ENCODE measurements at regions not wholly inside any gene's neighbourhood (a gene's known extent, or its start where the extent isn't known, plus 50 kb on each side); places are given as distances from the start of the nearest gene placed in this dataset.

DNA sequence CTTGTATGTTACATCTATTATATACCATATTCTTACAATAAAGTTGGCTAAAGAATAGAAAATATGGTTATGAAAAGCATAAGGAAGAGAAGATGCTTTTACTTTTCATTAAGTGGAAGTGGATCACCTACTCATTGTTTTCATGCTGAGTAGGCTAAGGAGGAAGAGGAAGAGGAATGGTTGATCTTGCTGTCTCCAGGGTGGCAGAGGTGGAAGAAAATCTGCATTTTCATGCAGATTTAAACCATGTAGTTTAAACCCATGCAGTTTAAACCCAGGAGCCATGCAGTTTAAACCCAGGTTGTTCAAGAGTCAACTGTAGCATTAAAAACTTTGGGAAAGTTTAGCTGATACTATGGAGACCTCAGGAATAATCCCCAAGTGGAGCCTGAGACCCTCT, 214.8 kb upstream of the NAALADL2 start:
- H3K27ac ChIP-seq, result no peak overlapping the region
- TF ChIP-seq ZFX (IDR thresholded peaks at IDR 0.05) (no peak), CTCF (conservative IDR thresholded peaks at IDR 0.05) (no peak)

GRCh38 chr3:174651951-174652350, 207.2 kb upstream of the NAALADL2 start:
- TF ChIP-seq ZFX (IDR thresholded peaks at IDR 0.05) (no peak), CTCF (conservative IDR thresholded peaks at IDR 0.05) (no peak)
- no peak overlapping the region for H3K27ac ChIP-seq

- no peak overlapping the region for H3K27ac ChIP-seq
These were observed 199.6 kb upstream of the NAALADL2 start for GRCh38 chr3:174659511-174659910.

DNA sequence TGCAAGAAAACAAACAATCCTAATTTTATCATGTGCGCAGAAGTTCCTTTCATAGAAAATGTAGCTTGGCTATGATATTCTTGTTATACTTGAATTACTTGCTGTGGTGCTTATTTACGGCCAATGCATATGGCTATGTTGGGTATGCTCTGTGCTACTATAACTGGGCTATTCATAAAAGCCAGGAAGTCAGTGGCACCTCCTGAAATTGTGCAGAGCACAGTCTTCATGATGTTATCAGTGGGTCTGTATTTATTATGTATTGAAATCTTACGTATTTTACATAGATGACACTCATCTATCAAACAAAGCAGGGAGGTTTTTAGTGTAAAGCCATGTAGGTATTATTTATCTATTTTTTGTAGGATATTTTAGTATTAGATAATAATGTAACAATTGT, 196.5 kb upstream of the NAALADL2 start:
- TF ChIP-seq CTCF (conservative IDR thresholded peaks at IDR 0.05) (no peak), ZFX (IDR thresholded peaks at IDR 0.05) (no peak)
- no peak overlapping the region for H3K27ac ChIP-seq

More at GRCh38 chr3:174659511-174659910, 199.6 kb upstream of the NAALADL2 start:
- TF ChIP-seq ZFX (IDR thresholded peaks at IDR 0.05) (no peak), CTCF (conservative IDR thresholded peaks at IDR 0.05) (no peak)

DNA sequence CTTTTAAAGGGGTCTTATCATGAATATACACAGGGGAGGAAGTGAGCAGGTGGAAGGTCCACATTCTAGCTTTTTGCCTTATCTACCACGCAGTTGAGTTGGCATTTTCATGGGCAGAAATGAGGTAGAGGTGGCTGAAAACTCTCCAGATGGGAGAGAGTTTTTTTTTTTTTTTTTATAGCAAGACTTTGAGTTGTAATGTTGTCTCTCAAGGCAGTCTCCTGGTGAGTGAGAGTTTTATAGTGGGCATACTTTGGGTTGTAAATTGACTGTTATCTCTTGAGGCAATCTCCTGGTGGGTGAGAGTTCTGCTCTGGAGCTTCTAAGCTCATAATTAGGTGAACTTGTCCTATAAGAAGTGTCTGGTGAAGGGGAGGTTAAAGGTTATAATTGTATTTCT, 191.7 kb upstream of the NAALADL2 start:
- H3K27ac ChIP-seq, result no peak overlapping the region

DNA sequence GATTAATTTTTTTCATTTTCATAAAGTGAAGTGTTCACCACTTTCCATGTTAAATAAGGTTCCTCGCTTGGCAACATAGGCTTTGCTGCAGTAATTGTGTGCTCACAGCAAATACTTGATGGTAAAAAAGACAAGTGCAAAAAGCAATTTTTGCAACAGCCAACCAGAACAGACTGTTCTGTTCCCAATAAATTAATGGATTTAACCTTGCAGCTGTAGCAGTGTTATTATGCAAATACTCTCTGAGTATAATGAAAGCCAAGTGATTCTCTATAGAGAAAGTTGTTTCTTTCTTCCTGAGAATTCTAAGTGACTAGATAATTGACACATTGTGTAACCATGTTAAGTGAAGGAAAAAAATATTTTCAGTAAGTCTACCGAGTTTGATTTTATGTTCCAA, 183.7 kb upstream of the NAALADL2 start:
- no peak overlapping the region for H3K27ac ChIP-seq
- TF ChIP-seq CTCF (conservative IDR thresholded peaks at IDR 0.05) (no peak), ZFX (IDR thresholded peaks at IDR 0.05) (no peak)

More for the DNA sequence above, 191.7 kb upstream of the NAALADL2 start:
- TF ChIP-seq CTCF (conservative IDR thresholded peaks at IDR 0.05) (no peak), ZFX (IDR thresholded peaks at IDR 0.05) (no peak)

- TF ChIP-seq ZFX (IDR thresholded peaks at IDR 0.05), result no peak
- no peak for TF ChIP-seq CTCF (conservative IDR thresholded peaks at IDR 0.05)
- H3K27ac ChIP-seq, result peak overlapping the region; percentile 1; the same call in 1 of the 2 replicates
These were observed 177.3 kb upstream of the NAALADL2 start for GRCh38 chr3:174681784-174682183.
